ENCODE measurements at regions not wholly inside any gene's neighbourhood (a gene's known extent, or its start where the extent isn't known, plus 50 kb on each side); places are given as distances from the start of the nearest gene placed in this dataset.

GRCh38 chr12:25734529-25735180, 181.6 kb upstream of the LMNTD1 start:
- TF ChIP-seq CTCF (IDR thresholded peaks at IDR 0.05) (no peak), POLR2A (IDR thresholded peaks at IDR 0.05) (no peak)

Data from testis (tissue), 2 donors.